HG02938 (cell line): ENCODE measurements at regions not wholly inside any gene's neighbourhood (a gene's known extent, or its start where the extent isn't known, plus 50 kb on each side); places are given as distances from the start of the nearest gene placed in this dataset.
"Not testable (repeated sequence)": the region's sequence is repeated elsewhere in the genome, so short reads cannot be mapped to it uniquely, and the experiment has no call there.

Experiments used
- ATAC-seq: cut with Tn5 transposase; IDR thresholded peaks from one replicate; pipeline ENCODE4 v1.9.1; 2021; ENCODE audit warnings: mild to moderate bottlenecking, moderate library complexity; ENCODE audit not compliant: unreplicated experiment

- no peak for ATAC-seq
These were observed 380.1 kb downstream of the ALG10 start for GRCh38 chr12:34402228-34402898.

- no peak for ATAC-seq
These were observed 380.8 kb downstream of the ALG10 start for GRCh38 chr12:34402899-34403705.

- ATAC-seq = no peak
These were observed 381.5 kb downstream of the ALG10 start for GRCh38 chr12:34403706-34404376.

GRCh38 chr12:34404377-34405285 lies 382.3 kb downstream of the ALG10 start:
- ATAC-seq = no peak

GRCh38 chr12:34405286-34406227 lies 383.3 kb downstream of the ALG10 start:
- no peak for ATAC-seq

- no peak for ATAC-seq
These were observed 384.1 kb downstream of the ALG10 start for GRCh38 chr12:34406228-34406995.

GRCh38 chr12:34406996-34407300 lies 384.7 kb downstream of the ALG10 start:
- ATAC-seq = no peak

GRCh38 chr12:34407813-34408212 lies 385.5 kb downstream of the ALG10 start:
- ATAC-seq = no peak

GRCh38 chr12:34431509-34431908 lies 409.2 kb downstream of the ALG10 start:
- not testable (repeated sequence) for ATAC-seq
